GM18873 (cell line): ENCODE measurements at regions not wholly inside any gene's neighbourhood (a gene's known extent, or its start where the extent isn't known, plus 50 kb on each side); places are given as distances from the start of the nearest gene placed in this dataset.
A peak's percentile ranks its signal among the peaks of the same experiment; 100 is the strongest.
"Not testable (repeated sequence)": the region's sequence is repeated elsewhere in the genome, so short reads cannot be mapped to it uniquely, and the experiment has no call there.

Experiments used
- ATAC-seq: cut with Tn5 transposase; IDR thresholded peaks from one replicate; pipeline ENCODE4 v1.9.1; 2021; ENCODE audit warnings: mild to moderate bottlenecking, moderate library complexity, moderate number of reproducible peaks; ENCODE audit not compliant: unreplicated experiment, low FRiP score

GRCh38 chr2:226540204-226540994 lies 259.2 kb downstream of the IRS1 start:
- no peak for ATAC-seq

GRCh38 chr2:226536410-226536809 lies 263.2 kb downstream of the IRS1 start:
- no peak for ATAC-seq

GRCh38 chr2:226532976-226533375 lies 266.6 kb downstream of the IRS1 start:
- ATAC-seq: not testable (repeated sequence)

DNA sequence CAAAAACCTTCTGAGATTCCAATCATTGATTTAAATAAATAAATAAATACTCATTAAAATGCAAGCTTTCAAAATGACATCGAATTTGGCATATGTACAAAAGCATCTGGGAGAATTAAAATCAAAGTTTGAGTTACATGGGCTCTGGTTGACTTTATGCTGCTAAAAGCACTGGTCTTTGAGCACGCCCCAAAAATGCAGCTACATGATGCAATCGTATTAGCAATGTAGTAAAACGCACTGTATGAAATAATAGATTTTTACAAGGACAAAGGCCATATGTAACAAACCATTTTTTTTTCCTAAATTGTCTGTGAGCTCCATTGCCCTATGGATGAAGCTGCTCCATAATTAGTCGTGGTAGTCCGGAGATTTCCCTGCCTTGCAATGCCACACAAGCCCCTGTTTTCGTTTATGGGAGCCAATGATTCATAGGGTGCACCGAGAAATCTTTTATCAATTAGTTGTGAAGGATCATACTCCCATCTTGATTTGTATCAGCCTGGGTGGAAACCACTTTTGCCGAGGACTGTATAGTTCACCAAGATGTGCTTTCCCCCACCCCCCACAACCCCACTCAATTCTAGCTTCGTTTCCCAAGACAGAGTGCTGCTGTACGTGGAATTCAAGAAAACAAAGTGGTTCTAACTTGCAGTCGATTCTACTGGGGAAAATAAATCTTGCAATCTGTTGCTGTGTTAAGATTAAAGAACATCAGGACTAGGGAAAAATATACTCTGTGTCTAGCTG lies 268.4 kb downstream of the IRS1 start:
- ATAC-seq: no peak

GRCh38 chr2:226529556-226529955 lies 270.1 kb downstream of the IRS1 start:
- no peak for ATAC-seq

DNA sequence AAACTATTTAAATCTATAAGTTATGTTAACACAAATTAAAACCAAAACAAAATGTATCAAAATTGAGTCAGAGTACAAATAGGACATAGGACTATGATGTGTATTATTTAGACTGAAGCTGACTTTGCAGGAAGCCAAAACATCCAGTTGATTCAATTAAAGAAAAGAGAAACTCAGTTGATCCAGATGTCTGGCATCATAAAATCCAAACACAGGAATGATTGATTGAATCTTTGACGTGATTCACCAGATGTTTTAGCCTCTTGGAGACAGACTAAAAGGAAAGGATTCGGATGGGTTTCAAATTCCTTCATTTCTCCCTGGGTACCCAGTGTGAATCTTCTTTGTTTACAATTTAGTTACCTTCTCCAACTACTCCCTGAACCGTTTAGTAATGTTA lies 272.9 kb downstream of the IRS1 start:
- no peak for ATAC-seq

DNA sequence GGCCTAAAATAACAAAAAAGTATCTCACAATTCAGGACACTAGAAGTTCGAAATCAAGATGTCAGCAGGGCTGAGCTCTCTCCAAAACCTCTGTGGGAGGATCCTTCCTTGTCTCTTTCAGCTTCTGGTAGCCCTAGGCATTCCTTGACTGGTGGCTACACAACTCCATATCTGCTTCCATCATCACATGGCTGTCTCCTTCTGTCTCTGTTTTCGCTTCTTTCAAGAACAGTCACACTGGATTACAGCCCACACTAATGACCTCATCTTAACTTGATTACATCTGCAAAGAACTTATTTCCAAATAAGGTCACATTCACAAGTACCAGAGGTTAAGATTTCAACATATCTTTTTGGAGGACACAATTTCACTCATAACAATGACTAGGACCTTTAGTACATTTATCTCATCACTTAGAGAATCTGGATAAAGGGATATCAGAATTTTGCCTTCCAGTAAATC lies 275.2 kb downstream of the IRS1 start:
- no peak for ATAC-seq

GRCh38 chr2:226520723-226521122 lies 278.9 kb downstream of the IRS1 start:
- no peak for ATAC-seq

- no peak for ATAC-seq
These were observed 284.1 kb downstream of the IRS1 start for GRCh38 chr2:226515344-226516055.

DNA sequence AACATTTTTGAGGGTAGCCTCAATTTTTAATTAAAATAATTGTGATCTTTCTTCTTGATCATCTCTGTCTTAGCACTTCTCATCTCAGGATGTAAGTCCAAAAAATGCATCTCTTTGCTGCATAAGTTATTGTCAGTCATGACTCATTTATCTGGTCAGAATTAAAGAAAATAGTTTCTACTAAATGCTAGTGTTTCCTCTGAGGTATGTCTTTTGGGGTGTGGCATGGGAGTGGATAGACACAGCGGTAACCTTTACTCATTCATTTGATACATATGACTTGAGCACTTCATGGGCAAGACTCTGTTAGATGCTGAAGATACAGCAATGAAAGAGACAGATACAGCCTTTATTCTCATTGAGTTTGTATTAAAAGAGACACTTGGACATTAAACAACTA lies 284.7 kb downstream of the IRS1 start:
- no peak for ATAC-seq

DNA sequence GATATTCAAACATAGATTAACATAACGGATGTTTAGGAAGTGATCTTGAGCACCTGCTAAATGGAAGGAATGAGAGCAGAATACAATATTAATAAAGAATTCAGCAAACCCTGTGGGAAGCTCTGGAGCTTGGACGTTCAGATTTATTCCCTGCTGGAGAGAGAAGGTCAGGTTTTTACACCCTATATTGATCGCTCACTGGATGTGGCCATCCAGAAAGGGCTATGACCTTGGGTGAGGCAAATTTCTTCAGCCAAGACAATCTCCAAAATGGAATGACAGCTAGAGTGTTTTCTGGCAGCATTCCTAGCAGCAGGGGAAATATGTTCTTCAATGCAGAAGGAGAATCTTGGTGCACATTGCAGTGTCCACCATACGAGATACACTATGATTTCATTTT lies 288.3 kb downstream of the IRS1 start:
- no peak for ATAC-seq

GRCh38 chr2:226508683-226509082 lies 290.9 kb downstream of the IRS1 start:
- no peak for ATAC-seq

DNA sequence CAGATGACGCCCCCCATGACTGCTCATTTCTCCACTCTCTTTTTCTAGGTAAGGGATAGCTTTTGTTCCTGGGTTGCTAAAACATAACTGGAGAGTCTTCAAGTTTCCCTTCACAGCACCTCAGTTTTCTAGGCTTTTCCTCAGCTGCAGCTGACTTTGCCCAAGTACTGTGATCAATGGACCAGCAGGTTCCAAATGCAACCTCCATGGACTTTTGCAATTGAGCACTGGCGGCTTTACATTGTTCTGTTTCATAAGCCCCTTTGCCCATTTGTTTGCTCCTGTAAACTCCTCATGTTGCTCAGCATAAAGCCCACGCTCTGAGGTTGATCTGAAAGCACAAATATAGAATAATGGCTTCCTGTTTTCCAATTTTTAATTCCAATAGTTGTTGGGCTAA lies 291.6 kb downstream of the IRS1 start:
- ATAC-seq: no peak

DNA sequence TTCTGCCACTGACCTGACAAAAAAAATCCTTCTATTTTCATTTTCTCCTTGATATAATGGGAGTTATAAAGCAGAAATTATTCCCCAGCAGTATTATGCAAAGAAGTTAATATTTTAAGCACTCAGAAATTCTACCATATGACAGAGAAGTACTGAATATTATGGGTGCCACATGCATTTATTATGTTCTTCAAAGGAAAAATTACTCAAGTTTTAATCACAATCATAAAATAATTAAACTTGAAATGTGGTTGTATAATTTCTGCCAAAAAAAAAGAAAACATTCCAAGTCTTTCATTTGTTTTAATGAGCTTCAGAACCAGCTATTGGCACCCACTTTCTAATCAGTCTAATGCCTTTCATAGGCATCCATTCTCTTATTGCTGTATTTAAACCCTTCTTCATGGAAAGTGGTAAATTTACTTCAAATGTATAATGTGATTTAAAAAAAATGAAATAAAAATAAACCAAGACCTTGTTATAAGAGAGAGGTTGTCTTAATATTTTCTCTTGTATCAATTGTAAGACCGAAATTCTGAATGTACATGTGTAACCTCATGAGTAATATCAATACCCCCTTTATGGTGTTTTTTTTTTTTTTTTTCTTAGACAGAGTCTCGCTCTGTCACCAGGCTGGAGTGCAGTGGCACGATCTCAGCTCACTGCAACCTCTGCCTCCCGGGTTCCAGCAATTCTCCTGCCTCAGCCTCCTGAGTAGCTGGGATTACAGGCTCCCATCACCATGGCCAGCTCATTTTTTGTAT lies 302.3 kb downstream of the IRS1 start:
- peak; percentile 53 for ATAC-seq

DNA sequence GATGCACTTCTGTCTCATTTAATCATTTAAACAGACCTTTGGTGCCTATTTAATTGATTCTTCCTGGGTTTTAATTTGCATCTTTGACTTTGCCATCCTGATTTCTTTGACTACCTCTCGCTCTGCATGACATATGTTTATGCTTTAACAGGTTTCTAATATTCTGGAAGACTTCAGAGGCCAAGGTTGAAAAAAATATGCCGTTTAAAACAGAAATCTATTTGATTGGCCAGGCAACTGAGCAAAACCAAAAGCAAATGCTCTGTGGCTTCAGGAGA lies 303.4 kb downstream of the IRS1 start:
- no peak for ATAC-seq

- ATAC-seq: no peak
These were observed 304.0 kb downstream of the IRS1 start for GRCh38 chr2:226495466-226496272.

GRCh38 chr2:226491112-226491511 lies 308.5 kb downstream of the IRS1 start:
- ATAC-seq: no peak

DNA sequence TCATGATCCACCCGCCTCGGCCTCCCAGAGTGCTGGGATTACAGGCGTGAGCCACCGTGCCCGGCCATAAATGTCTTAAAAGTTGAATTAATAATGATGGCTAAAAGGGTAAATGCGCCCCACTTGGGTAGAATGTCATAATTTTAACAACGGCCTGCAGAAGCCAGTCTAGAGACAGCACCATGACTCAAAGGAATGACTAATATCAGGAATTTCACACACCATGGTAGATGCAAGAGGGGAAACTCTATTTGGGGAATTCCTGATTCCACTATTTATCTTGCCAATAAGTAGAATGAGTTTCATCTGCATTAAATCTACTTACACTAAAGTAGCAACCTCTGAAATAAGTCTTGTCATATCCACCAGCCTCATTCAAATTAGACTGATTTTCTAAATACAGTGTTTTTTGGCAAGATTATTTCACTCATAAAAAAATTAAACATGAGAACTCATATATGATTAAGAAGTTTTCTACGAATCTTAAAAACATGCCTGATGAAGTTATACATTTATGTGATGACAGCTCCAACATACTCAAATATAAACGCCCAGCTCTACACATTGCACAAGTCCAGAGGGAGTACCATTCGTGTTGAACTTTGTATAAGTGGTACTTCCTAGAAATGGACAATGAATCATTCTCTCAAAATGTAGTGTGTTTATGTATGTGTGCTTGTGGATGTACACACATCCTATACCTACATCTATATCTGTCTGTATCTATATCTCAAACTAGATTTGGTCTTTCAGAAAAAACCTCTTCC lies 309.7 kb downstream of the IRS1 start:
- ATAC-seq: peak; percentile 65

- ATAC-seq: no peak
These were observed 311.6 kb downstream of the IRS1 start for GRCh38 chr2:226488034-226488433.
